ENCODE measurements at regions not wholly inside any gene's neighbourhood (a gene's known extent, or its start where the extent isn't known, plus 50 kb on each side); places are given as distances from the start of the nearest gene placed in this dataset.

DNA sequence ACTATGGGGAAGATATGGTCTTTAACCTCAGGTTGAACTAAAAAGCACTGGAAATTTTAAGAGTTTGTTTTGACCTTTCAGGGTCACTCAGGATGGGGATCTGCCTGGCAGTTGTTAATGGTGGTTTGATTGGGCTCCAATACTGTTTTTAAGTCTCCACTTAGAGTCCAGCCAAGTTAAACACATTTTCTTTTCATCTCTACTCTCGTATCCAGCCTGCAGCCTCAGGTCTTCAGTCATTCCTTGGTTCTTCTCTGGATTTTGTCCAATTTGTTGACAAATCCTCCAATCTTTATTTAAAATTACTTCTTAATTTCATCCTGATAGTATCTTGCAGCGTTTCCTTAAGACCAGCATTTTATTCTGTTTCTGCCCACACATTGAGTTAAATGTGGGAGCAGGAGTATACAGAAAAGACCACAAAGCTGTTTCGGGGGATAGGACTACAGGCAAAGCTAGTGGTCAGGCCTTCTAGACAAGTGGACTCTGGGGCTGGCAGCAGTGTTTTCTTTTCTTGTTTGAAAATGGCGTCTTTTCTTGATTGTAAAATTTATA lies 133.2 kb upstream of the INHBA start:
- TF ChIP-seq FOXP2 (optimal IDR thresholded peaks at IDR 0.05; ENCODE audit: control extremely low read depth, extremely low read length, insufficient read depth) (no peak), POLR2AphosphoS5 (IDR thresholded peaks at IDR 0.05; ENCODE audit: borderline replicate concordance, low read depth, low read length) (no peak)

Data from SK-N-MC (cell line).